C4-2B (cell line): ENCODE measurements at regions not wholly inside any gene's neighbourhood (a gene's known extent, or its start where the extent isn't known, plus 50 kb on each side); places are given as distances from the start of the nearest gene placed in this dataset.

Experiments used
- ZFX ChIP-seq: fragments of 450-650 bp; IDR thresholded peaks from 2 replicates; pipeline ENCODE4 v1.6.1; 2017
- TF ChIP-seq, protein P1 (sequence below): fragments of 450-650 bp; conservative IDR thresholded peaks from 2 replicates; pipeline ENCODE4 v1.5.1; 2017; ENCODE audit warnings: mild to moderate bottlenecking

DNA sequence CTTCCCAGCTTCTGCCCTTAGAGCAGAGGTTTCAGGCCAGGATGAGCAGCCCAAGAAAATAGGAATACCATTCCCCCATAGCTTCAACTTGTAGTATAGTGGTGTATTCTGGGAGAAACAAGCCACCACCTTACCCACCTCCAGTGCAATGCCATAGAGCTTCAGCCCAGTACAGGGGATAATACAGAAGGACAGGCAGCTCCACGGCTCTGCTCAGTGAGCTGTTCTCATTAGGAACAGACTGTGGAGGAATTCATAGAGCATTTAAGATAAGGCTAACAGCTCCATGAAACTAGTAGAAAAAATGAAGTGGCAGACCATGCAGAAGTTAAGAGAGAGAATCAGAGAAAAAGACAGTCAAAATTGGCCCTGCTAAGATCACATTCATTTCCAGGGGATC is 294.7 kb upstream of the POGK start:
- TF ChIP-seq, protein P1, sequence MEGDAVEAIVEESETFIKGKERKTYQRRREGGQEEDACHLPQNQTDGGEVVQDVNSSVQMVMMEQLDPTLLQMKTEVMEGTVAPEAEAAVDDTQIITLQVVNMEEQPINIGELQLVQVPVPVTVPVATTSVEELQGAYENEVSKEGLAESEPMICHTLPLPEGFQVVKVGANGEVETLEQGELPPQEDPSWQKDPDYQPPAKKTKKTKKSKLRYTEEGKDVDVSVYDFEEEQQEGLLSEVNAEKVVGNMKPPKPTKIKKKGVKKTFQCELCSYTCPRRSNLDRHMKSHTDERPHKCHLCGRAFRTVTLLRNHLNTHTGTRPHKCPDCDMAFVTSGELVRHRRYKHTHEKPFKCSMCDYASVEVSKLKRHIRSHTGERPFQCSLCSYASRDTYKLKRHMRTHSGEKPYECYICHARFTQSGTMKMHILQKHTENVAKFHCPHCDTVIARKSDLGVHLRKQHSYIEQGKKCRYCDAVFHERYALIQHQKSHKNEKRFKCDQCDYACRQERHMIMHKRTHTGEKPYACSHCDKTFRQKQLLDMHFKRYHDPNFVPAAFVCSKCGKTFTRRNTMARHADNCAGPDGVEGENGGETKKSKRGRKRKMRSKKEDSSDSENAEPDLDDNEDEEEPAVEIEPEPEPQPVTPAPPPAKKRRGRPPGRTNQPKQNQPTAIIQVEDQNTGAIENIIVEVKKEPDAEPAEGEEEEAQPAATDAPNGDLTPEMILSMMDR: no peak
- TF ChIP-seq ZFX: no peak
